T-helper 17 cell (primary cell): ENCODE measurements at regions not wholly inside any gene's neighbourhood (a gene's known extent, or its start where the extent isn't known, plus 50 kb on each side); places are given as distances from the start of the nearest gene placed in this dataset.

Experiments used
- ATAC-seq: fragments of 150-1000 bp; cut with Tn5 transposase; 2 replicates; pipeline ENCODE4 v1.10.0; 2021; ENCODE audit warnings: mild to moderate bottlenecking, moderate library complexity
- DNase-seq, 3 donors: peaks; one replicate each; pipeline versions ENCODE4 v3.0.0 to v3.0.0-alpha.2; 2020 to 2021
- H3K9me3 ChIP-seq: one replicate; pipeline ENCODE4 v1.7.0; 2013; ENCODE audit warnings: low read length, mild to moderate bottlenecking; ENCODE audit not compliant: control insufficient read depth, poor library complexity, severe bottlenecking
- H3K27ac Mint-ChIP-seq: one replicate; pipeline ENCODE4 v1.8.0; 2022; ENCODE audit warnings: mild to moderate bottlenecking, moderate library complexity, mixed read lengths
- H3K27me3 Mint-ChIP-seq: one replicate; pipeline ENCODE4 v1.8.0; 2022; ENCODE audit warnings: mixed read lengths
- H3K36me3 Mint-ChIP-seq: one replicate; pipeline ENCODE4 v1.8.0; 2022; ENCODE audit warnings: low read depth, mixed read lengths
- H3K4me1 Mint-ChIP-seq: one replicate; pipeline ENCODE4 v1.8.0; 2022; ENCODE audit warnings: mild to moderate bottlenecking, mixed read lengths
- H3K4me3 Mint-ChIP-seq: one replicate; pipeline ENCODE4 v1.8.0; 2022; ENCODE audit warnings: mild to moderate bottlenecking, moderate library complexity, mixed read lengths

- H3K27ac Mint-ChIP-seq: no peak overlapping the region
Observed at GRCh38 chr6:104505838-104506237, 353.9 kb downstream of the HACE1 start.

DNA sequence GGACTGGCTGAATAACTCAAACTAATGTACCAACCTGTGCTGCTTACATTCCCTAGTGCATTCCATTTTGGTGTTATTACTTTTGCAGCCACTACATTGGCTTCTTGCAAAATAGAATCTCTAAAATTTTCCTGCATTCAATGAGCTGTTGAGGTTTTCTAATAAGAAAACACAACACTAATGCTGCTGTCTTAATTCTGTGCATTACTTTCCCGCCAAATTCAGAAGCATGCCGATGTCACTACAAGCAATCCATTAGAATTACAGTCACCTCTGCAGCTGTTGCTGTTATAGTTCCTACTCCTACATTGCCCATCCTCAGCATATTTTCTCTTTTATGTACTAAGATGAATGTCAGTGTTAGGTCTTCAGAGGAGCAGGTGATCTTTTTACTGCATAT is 359.5 kb downstream of the HACE1 start:
- no peaks in the 10 kb centered on the region for H3K9me3 ChIP-seq
- Mint-ChIP-seq H3K27me3 (no peaks in the 10 kb centered on the region), H3K27ac (no peak overlapping the region), H3K4me3 (no peak overlapping the region), H3K4me1 (no peaks in the 10 kb centered on the region), H3K36me3 (no peaks in the 10 kb centered on the region)
- ATAC-seq (no peak), DNase-seq (no peak)

More at GRCh38 chr6:104505838-104506237, 353.9 kb downstream of the HACE1 start:
- no peak for ATAC-seq
- H3K27me3 Mint-ChIP-seq: peaks cover 17% of the 10 kb centered on the region
- peaks cover 2% of the 10 kb centered on the region for H3K36me3 Mint-ChIP-seq
- H3K4me1 Mint-ChIP-seq: no peaks in the 10 kb centered on the region
- no peaks in the 10 kb centered on the region for H3K9me3 ChIP-seq
- no peak overlapping the region for H3K4me3 Mint-ChIP-seq
- DNase-seq: no peak

- no peaks in the 10 kb centered on the region for H3K9me3 ChIP-seq
- no peak for DNase-seq
- Mint-ChIP-seq H3K27me3 (peaks cover 8% of the 10 kb centered on the region), H3K4me3 (no peak overlapping the region), H3K36me3 (no peaks in the 10 kb centered on the region), H3K4me1 (peaks cover 2% of the 10 kb centered on the region), H3K27ac (no peak overlapping the region)
- no peak for ATAC-seq
Observed at GRCh38 chr6:104486035-104486434, 373.7 kb downstream of the HACE1 start.

- no peak for DNase-seq
- H3K27ac Mint-ChIP-seq: no peak overlapping the region
- no peak overlapping the region for H3K4me3 Mint-ChIP-seq
- H3K9me3 ChIP-seq: no peaks in the 10 kb centered on the region
- H3K36me3 Mint-ChIP-seq: no peaks in the 10 kb centered on the region
- peaks cover 8% of the 10 kb centered on the region for H3K27me3 Mint-ChIP-seq
- peaks cover 2% of the 10 kb centered on the region for H3K4me1 Mint-ChIP-seq
- ATAC-seq: no peak
Observed at GRCh38 chr6:104484626-104485025, 375.1 kb downstream of the HACE1 start.

- H3K9me3 ChIP-seq: no peaks in the 10 kb centered on the region
- Mint-ChIP-seq H3K4me3 (no peak overlapping the region), H3K27ac (no peak overlapping the region), H3K36me3 (no peaks in the 10 kb centered on the region), H3K27me3 (peaks cover 8% of the 10 kb centered on the region), H3K4me1 (peaks cover 2% of the 10 kb centered on the region)
- no peak for DNase-seq
- no peak for ATAC-seq
Observed at GRCh38 chr6:104484191-104484590, 375.5 kb downstream of the HACE1 start.

GRCh38 chr6:104483225-104483834 is 376.4 kb downstream of the HACE1 start:
- DNase-seq (no peak), ATAC-seq (no peak)
- Mint-ChIP-seq H3K36me3 (no peaks in the 10 kb centered on the region), H3K27me3 (peaks cover 8% of the 10 kb centered on the region), H3K4me3 (no peak overlapping the region), H3K27ac (no peak overlapping the region), H3K4me1 (peaks cover 2% of the 10 kb centered on the region)
- H3K9me3 ChIP-seq: no peaks in the 10 kb centered on the region

DNA sequence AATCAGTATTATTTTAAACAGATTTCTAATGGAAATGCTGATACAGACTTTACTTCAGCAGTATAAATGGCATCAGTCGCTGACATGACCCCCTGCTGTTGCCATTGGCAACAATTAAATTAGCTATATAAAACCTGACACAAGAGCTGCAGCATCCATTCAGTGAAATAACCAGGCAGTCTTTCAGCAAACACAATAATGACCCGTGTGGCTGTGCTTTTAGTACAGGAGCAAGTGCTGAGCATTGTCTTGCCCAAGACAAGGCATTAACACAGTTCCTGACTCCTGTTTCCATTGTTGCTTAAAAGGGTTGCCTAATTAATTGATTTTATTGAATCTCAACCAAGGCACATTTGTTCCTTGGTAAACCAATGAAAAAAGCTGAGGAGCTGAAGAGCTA is 382.1 kb downstream of the HACE1 start:
- H3K27ac Mint-ChIP-seq: no peak overlapping the region
- H3K36me3 Mint-ChIP-seq: peaks cover 3% of the 10 kb centered on the region
- no peak overlapping the region for H3K4me3 Mint-ChIP-seq
- no peaks in the 10 kb centered on the region for H3K9me3 ChIP-seq
- ATAC-seq (no peak), DNase-seq (no peak)
- H3K4me1 Mint-ChIP-seq: peaks cover under 1% of the 10 kb centered on the region
- H3K27me3 Mint-ChIP-seq: peaks cover 8% of the 10 kb centered on the region

DNA sequence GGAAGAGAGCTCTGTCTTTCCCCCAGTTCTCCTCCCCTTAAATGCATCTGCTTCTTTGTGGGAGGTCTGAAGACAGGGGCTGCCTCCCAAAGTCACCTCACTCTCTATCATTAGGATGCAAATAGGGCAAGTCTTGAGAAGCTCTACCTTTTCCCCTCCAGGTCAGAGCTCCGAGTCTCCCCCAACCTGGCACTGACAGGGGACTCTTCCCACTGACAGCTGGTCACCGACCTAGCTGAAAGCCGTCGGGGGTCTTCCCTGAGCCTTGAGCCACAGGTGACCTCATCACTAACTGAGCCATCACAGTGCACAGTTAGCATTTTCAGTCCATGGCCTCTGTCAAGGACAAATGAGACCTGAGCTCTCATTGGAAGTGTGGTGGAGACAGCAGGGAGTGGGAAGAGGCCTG is 386.7 kb downstream of the HACE1 start:
- ATAC-seq (no peak), DNase-seq (no peak)
- Mint-ChIP-seq H3K4me1 (peaks cover 2% of the 10 kb centered on the region), H3K4me3 (no peak overlapping the region), H3K27me3 (peaks cover 9% of the 10 kb centered on the region), H3K27ac (no peak overlapping the region), H3K36me3 (peaks cover 3% of the 10 kb centered on the region)
- no peaks in the 10 kb centered on the region for H3K9me3 ChIP-seq

GRCh38 chr6:104472021-104472901 is 387.5 kb downstream of the HACE1 start:
- H3K9me3 ChIP-seq: no peaks in the 10 kb centered on the region
- Mint-ChIP-seq H3K4me3 (no peak overlapping the region), H3K27me3 (peaks cover 4% of the 10 kb centered on the region), H3K36me3 (peaks cover 3% of the 10 kb centered on the region), H3K27ac (no peak overlapping the region), H3K4me1 (peaks cover 2% of the 10 kb centered on the region)
- no peak for DNase-seq
- ATAC-seq: no peak

DNA sequence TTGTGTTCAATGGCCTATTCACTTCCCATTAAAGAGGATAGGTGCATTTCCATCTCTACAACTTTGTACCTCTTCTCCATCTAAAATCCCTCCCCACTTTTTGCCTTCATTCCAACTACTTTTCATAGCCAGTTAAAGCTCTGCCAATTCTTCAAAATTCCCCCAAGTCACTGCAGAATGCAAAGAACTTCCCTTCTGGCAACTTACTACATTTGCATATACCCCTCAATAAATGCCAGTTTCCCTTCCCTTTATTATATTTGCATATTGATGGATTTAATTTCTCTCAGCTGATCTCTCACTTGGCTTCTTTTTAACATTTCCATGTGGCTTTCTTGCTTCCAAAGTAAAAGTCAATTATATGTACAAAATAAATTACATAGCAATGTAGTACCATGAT is 393.4 kb downstream of the HACE1 start:
- Mint-ChIP-seq H3K4me1 (peaks cover 2% of the 10 kb centered on the region), H3K4me3 (no peak overlapping the region), H3K27me3 (no peaks in the 10 kb centered on the region), H3K27ac (no peak overlapping the region), H3K36me3 (peaks cover 2% of the 10 kb centered on the region)
- no peak for ATAC-seq
- DNase-seq: no peak
- H3K9me3 ChIP-seq: no peaks in the 10 kb centered on the region

- ATAC-seq (no peak), DNase-seq (no peak)
- no peaks in the 10 kb centered on the region for H3K9me3 ChIP-seq
- Mint-ChIP-seq H3K27me3 (no peaks in the 10 kb centered on the region), H3K4me1 (peaks cover 2% of the 10 kb centered on the region), H3K36me3 (peaks cover 2% of the 10 kb centered on the region), H3K27ac (no peak overlapping the region), H3K4me3 (no peak overlapping the region)
Observed at GRCh38 chr6:104462811-104463599, 396.7 kb downstream of the HACE1 start.

DNA sequence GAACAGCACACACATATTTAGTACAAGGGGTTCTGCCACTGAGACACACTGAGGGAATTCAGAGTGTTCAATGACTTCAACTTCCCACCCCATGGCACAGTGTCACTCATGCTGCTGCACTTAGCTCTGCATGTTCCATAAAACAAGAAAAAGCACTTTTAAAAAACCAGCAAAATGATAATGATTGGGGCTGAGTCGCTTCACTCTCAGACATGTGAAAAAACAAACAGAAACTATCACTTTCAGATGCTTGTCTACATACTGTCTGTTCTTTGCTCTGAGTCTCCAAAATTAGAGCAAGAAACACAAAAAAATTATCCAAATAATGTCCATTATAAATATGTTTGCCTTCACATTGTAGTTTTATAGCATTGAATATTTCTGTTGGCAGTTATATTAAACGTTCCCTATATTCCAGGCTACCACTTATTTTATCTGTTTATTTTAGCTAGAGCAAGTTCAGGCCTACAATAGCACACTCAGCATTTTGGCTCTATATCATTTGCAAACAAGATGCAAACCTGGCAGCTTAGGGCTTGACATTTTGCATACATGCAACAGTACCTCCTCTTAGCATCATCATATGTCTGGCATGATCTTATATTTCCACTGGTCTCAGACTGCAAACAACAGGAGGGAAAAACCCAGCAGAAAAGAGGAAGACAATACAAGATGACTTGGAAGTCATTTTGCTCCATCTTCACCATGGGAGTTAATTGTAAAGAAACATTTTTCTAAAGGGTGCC is 398.8 kb downstream of the HACE1 start:
- H3K4me3 Mint-ChIP-seq: no peak overlapping the region
- DNase-seq (no peak), ATAC-seq (no peak)
- peaks cover 2% of the 10 kb centered on the region for H3K4me1 Mint-ChIP-seq
- H3K27ac Mint-ChIP-seq: no peak overlapping the region
- no peaks in the 10 kb centered on the region for H3K9me3 ChIP-seq
- H3K27me3 Mint-ChIP-seq: no peaks in the 10 kb centered on the region
- H3K36me3 Mint-ChIP-seq: peaks cover 2% of the 10 kb centered on the region

DNA sequence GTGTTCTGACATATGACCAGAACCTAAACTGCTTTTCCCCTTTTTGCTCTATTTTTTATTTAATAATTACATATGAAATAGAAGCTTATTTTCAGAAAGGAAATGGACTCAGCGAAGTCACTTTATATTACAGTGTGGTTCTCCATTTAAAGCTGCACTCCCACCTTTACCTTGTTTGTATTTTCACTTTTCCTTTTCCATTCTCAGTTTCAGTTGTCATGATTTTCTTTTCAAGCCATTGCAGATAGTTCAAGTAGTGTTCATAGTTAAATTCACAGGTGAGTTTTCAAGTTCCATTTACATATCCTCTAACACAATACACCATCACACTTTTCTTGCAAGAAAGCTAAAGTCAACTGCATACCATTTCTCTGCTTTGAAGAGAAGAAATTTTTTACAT is 400.2 kb downstream of the HACE1 start:
- no peak overlapping the region for H3K4me3 Mint-ChIP-seq
- H3K4me1 Mint-ChIP-seq: peaks cover 2% of the 10 kb centered on the region
- H3K27me3 Mint-ChIP-seq: no peaks in the 10 kb centered on the region
- no peak for DNase-seq
- H3K36me3 Mint-ChIP-seq: no peaks in the 10 kb centered on the region
- no peak for ATAC-seq
- no peaks in the 10 kb centered on the region for H3K9me3 ChIP-seq
- no peak overlapping the region for H3K27ac Mint-ChIP-seq
